ENCODE measurements at regions not wholly inside any gene's neighbourhood (a gene's known extent, or its start where the extent isn't known, plus 50 kb on each side); places are given as distances from the start of the nearest gene placed in this dataset.

- BruUV-seq (replicated peaks), result no TSS peak
- CTCF ChIA-PET, result no interaction called here
- Histone ChIP-seq H3K9me3 (replicated peaks; ENCODE audit: control insufficient read depth, insufficient read depth, low read length) (peaks cover 2% of the 10 kb centered on the region), H4K20me1 (replicated peaks; ENCODE audit: control insufficient read depth, extremely low read depth, insufficient read depth, low read length) (no peaks in the 10 kb centered on the region), H3K27ac (ENCODE audit: insufficient read depth, low read depth, low read length) (no peak overlapping the region), H3K9ac (replicated peaks; ENCODE audit: extremely low read depth, insufficient read depth, low read length) (no peak overlapping the region), H3K4me3 (replicated peaks in 1 of 3; ENCODE audit: insufficient read depth in 1 of 3, low read depth in 1 of 3, low read length in 3 of 3) (no peak overlapping the region), H3K4me1 (ENCODE audit: control insufficient read depth, extremely low read depth, insufficient read depth, low read length) (no peaks in the 10 kb centered on the region), H3K9me1 (replicated peaks; ENCODE audit: control insufficient read depth, extremely low read depth, insufficient read depth, low read length) (no peaks in the 10 kb centered on the region), H3K36me3 (ENCODE audit: control insufficient read depth in 2 of 2, extremely low read depth in 1 of 2, insufficient read depth in 2 of 2, low read length in 2 of 2) (no peaks in the 10 kb centered on the region), H2AFZ (ENCODE audit: low read depth, low read length) (no peak overlapping the region), H3K27me3 (ENCODE audit: control insufficient read depth in 2 of 2, insufficient read depth in 2 of 2, low read length in 2 of 2) (no peaks in the 10 kb centered on the region), H3K4me2 (ENCODE audit: insufficient read depth, low read length) (no peak overlapping the region), H3K79me2 (ENCODE audit: control insufficient read depth, insufficient read depth, low read length) (no peaks in the 10 kb centered on the region)
- dilution Hi-C loops (cut with MboI; ENCODE audit: extremely low pct_ligation_motif_present, low sequenced_read_pairs) (no loop called here), intact Hi-C loops (cut with micrococcal nuclease) (no loop called here)
- FAIRE-seq (no peak), DNase-seq (ENCODE audit: low read depth, low spot score) (no peak)
- TF ChIP-seq POLR2A (IDR thresholded peaks at IDR 0.05; ENCODE audit: low read depth, low read length) (no peak), JUN (IDR thresholded peaks at IDR 0.05; ENCODE audit: borderline replicate concordance, insufficient read depth, insufficient read length, low read depth) (no peak), GATA2 (IDR thresholded peaks at IDR 0.05; ENCODE audit: insufficient read depth, insufficient read length, low read depth, low read length) (no peak), CTCF (IDR thresholded peaks at IDR 0.05; ENCODE audit: extremely low read depth in 1 of 2, insufficient read depth in 1 of 2, low read depth in 1 of 2, low read length in 2 of 2) (no peak), POLR2AphosphoS5 (IDR thresholded peaks at IDR 0.05; ENCODE audit: insufficient read depth, low read depth, low read length) (no peak), EZH2 (IDR thresholded peaks at IDR 0.05; ENCODE audit: borderline replicate concordance, low read depth, low read length, severe bottlenecking) (no peak), MYC (IDR thresholded peaks at IDR 0.05; ENCODE audit: low read depth, low read length) (no peak), FOS (IDR thresholded peaks at IDR 0.05; ENCODE audit: borderline replicate concordance, insufficient read depth, low read length) (no peak), MAX (IDR thresholded peaks at IDR 0.05; ENCODE audit: insufficient read depth, insufficient read length) (no peak)
- POLR2A ChIA-PET, result no interaction called here
Observed at GRCh38 chr14:97070259-97070658, 273.1 kb downstream of the VRK1 start.
